ENCODE measurements at regions not wholly inside any gene's neighbourhood (a gene's known extent, or its start where the extent isn't known, plus 50 kb on each side); places are given as distances from the start of the nearest gene placed in this dataset.

- TF ChIP-seq, protein P1, sequence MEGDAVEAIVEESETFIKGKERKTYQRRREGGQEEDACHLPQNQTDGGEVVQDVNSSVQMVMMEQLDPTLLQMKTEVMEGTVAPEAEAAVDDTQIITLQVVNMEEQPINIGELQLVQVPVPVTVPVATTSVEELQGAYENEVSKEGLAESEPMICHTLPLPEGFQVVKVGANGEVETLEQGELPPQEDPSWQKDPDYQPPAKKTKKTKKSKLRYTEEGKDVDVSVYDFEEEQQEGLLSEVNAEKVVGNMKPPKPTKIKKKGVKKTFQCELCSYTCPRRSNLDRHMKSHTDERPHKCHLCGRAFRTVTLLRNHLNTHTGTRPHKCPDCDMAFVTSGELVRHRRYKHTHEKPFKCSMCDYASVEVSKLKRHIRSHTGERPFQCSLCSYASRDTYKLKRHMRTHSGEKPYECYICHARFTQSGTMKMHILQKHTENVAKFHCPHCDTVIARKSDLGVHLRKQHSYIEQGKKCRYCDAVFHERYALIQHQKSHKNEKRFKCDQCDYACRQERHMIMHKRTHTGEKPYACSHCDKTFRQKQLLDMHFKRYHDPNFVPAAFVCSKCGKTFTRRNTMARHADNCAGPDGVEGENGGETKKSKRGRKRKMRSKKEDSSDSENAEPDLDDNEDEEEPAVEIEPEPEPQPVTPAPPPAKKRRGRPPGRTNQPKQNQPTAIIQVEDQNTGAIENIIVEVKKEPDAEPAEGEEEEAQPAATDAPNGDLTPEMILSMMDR (IDR thresholded peaks at IDR 0.05; ENCODE audit: low read depth, low read length, missing control alignments) = no peak
- no peak overlapping the region for H3K4me3 ChIP-seq (replicated peaks; ENCODE audit: low read depth, low read length)
- DNase-seq (ENCODE audit: extremely low read depth, low read depth) = no peak
Measured at GRCh38 chr7:25368599-25369201, 140.4 kb upstream of the NPVF start.

- H3K4me3 ChIP-seq (replicated peaks; ENCODE audit: low read depth, low read length) = no peak overlapping the region
- TF ChIP-seq, protein P1 (IDR thresholded peaks at IDR 0.05; ENCODE audit: low read depth, low read length, missing control alignments) = no peak
- DNase-seq (ENCODE audit: extremely low read depth, low read depth) = no peak
Measured at GRCh38 chr7:25369786-25370185, 141.5 kb upstream of the NPVF start.

GRCh38 chr7:25371972-25372371, 143.7 kb upstream of the NPVF start:
- DNase-seq (ENCODE audit: extremely low read depth, low read depth) = no peak
- TF ChIP-seq, protein P1 (IDR thresholded peaks at IDR 0.05; ENCODE audit: low read depth, low read length, missing control alignments) = no peak
- no peak overlapping the region for H3K4me3 ChIP-seq (replicated peaks; ENCODE audit: low read depth, low read length)

DNA sequence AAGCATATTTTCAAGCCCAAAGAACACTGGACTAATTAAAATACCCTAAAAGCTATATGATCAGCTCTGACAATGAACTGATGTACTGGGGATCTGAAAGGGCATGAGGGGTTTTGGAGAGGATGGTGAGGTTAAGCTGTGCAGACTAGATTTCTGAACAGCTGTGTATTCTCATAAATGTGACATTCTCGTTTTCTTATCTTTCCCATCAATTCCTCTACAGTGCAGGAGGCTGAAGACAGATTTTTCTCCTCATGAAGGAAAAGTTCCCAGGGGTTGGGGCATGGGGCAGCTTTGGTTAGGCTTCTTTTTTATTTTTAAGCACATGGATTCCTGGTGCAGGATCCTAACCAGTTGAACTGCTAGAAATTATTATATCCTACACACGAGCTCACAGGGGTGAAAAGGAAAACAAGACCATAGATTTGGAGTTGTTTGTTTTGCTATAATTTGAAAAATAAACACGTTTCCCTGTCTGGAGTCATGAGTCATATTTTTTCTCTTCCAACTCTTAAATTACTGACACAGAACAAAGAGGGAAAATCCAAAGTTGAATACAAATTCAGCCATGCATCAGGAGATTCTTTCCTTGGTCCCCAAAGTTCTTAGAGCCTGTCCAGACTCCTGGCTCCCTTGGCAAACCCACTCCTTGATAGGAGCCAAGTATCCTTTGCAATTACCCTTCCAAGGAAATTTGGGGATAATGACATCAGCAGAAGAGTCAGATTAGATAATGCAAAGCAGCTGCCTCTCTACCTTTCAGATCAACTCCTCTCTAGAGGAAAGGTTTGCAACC, 147.7 kb upstream of the NPVF start:
- TF ChIP-seq, protein P1 (IDR thresholded peaks at IDR 0.05; ENCODE audit: low read depth, low read length, missing control alignments) = no peak
- DNase-seq (ENCODE audit: extremely low read depth, low read depth) = no peak
- no peak overlapping the region for H3K4me3 ChIP-seq (replicated peaks; ENCODE audit: low read depth, low read length)

DNA sequence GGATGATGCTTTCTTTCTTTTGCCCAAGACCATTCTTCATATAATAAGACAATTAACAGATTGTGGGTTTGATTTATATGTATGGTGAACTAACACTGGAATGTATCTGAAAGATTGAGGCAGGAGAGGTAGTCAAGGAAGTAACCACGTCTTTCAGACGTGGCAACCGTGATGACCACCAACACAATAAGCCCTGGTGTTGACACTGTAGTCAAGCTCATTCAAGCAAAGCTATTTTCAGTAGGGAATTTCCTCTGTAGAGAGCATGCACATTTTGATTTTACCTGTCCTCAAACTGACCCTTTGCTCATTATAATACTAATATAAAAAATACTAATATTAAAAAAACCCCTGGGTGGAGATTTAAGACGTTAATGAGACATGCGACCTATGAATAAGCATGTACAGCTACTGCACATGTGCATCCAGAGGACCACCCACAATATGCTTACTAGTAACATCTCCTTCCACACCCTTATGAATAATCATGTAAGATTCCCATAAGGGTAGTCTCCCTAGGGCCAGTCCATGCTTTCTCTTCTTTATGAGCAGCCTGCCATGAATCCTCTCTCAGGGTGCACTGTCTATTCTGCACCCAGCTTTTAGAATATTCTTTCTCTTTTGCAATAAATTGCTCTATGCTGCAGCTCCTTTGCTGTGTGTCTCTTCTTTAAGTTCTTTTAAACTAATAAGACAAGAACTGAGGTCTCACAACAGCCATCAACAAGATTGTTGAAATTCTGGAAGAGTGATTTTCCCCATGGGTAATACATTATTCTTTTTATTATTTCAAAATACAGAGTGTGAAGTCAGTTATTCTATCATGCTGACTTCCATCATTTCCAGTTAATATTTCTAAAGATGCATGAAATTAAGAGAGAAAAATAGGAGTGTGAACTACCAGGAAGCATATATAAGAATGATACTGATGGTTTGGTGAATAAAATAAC, 151.3 kb upstream of the NPVF start:
- H3K4me3 ChIP-seq (replicated peaks; ENCODE audit: low read depth, low read length) = no peak overlapping the region
- DNase-seq (ENCODE audit: extremely low read depth, low read depth) = no peak
- TF ChIP-seq, protein P1 (IDR thresholded peaks at IDR 0.05; ENCODE audit: low read depth, low read length, missing control alignments) = no peak

DNA sequence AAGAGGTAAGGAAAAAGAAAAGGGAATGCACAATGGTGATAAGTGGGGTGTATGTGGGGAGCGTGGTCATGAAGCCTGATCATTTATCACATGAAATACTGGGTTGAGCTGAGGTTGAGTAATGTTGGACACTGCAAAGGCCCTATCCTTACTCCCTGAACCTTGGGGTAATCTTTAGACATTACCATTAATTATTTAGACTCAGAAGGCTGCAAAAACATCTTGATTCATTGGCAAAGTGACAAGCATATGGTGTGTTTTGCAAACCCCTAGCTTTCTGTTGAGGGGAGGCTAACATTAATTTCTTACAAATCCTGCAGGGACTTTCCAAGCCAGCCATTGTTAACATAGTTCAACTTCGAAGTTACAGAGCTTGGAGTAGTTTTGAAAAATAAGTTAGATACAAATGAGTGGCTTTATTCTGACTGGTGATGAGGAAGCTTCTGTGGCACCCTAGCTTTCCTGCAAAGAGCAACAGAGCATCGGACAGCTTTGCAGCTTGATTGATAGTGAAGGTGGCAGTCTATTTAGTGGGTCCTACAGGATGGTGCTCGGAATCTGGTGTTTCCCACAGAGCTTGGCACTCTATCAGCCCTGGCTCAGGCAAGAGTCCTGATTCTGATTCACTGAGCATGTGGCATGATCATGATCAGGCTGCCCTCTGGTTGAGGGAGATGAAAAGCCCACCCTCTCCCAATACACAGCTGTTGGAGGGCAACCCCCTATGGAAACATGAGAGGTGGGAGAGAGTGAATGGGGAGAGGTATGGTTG, 153.7 kb upstream of the NPVF start:
- TF ChIP-seq, protein P1 (IDR thresholded peaks at IDR 0.05; ENCODE audit: low read depth, low read length, missing control alignments) = no peak
- H3K4me3 ChIP-seq (replicated peaks; ENCODE audit: low read depth, low read length) = no peak overlapping the region
- DNase-seq (ENCODE audit: extremely low read depth, low read depth) = no peak
